Urothelium cell line (cell line): ENCODE measurements at regions not wholly inside any gene's neighbourhood (a gene's known extent, or its start where the extent isn't known, plus 50 kb on each side); places are given as distances from the start of the nearest gene placed in this dataset.

Experiments used
- DNase-seq: peaks from one replicate; pipeline ENCODE4 v3.0.0; 2011; ENCODE audit warnings: low spot score, mixed read lengths
- FAIRE-seq: peaks from 2 replicates; lab custom pipeline; 2011; peaks lifted over from hg19 to GRCh38; lab: Jason Lieb, UNC

DNA sequence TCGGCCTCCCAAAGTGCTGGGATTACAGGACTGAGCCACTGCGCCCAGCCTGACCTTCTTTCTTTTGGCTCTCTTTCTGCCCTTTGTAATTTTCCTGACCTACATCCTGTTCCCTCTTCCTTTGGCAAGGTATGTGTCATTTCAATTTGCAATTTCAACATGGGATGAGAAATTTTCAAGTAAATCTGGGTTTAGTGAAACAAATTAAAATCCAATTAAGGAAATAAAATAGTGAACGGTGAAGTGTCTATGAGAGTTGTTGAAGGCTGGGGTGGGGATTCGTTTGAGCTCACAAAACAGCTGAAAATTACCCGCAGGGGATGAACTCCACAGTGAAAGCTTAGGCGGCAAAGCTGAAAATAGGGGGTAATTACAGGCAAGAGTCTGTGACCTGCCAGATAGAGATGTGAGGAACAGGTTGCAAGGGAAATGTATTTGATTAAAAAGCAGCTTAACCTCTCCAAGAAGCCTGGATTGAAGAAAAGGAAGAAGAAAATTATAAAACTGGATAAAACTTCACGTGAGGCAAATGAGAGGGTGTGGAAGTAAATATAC lies 277.7 kb downstream of the UTP18 start:
- DNase-seq = no peak
- FAIRE-seq = no peak

DNA sequence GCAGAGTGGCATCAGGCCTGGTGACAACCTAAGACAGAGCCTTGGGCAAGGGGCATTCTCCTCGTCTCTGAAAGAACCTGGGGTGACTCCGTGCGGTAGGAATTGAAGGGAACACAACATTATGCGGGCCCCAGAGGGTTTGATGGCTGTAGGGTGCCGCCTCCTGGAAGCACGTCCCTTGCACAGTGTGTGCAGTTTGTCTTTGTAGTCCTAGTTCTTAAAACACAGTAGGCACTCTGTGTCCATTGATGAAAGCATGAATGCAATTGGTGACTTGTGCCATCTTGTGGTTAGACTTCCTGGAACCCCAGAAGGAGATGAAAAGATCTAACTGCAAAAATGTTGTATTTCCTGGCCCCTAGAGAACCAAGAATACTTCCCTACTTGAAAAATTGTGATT lies 279.8 kb downstream of the UTP18 start:
- FAIRE-seq (no peak), DNase-seq (no peak)

DNA sequence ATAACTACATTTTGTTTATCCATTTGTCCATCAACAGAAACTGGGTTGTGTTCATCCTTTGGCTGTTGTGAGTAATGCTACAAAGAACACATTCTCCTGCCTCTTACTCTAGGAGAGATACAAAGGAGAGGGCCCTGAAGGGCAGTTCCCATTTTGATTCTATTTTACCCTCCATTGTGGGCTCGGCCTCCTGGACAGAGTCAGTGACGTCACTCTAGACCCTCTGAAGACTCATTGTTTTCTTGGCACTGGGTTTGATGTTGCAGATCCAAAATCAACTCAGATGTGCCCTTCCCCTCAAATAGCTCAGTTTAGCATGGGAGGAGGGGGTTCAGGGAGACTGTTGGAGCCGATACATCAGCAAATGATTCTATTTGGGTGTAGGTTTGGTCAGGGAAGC lies 280.9 kb downstream of the UTP18 start:
- FAIRE-seq (no peak), DNase-seq (no peak)

DNA sequence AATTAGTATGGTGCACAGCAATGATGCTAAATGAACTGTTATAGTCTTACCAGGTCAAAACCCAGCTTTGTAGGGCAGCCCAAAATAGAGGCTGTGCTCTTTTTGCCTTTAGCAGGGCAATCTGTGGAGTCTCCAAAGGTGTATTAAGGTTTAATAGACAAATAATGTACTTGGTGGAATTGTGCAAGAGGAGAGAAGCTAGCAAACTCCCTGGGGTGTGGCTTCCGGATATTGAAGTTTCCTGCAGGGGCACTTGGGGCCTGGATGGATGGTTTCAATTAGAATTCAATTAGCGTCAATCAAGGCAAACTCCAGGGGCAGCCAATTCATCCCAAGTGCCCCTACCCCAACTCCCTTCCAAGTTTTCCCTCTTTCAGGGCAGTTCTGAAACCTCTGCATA lies 285.8 kb downstream of the UTP18 start:
- DNase-seq = no peak
- no peak for FAIRE-seq

DNA sequence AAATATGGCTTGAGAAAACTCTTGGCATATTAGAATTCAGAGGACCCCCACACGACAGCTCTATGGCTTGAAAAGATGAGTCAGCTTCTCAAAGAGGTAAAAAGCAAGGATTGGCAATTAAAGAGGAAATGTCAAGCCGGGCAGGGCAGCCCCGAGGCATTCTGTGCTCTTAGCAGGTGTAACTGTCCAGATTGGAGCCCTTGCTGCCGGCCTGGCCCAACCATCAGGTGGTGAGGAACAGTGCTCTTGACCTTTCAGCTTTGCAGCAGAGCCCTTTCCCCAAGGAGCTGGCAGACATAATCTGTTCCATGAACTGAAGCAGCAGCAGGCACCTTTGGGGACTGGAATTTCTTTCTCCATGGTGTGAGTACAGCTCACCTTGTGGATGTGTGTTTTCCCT lies 287.8 kb downstream of the UTP18 start:
- no peak for FAIRE-seq
- DNase-seq = no peak

DNA sequence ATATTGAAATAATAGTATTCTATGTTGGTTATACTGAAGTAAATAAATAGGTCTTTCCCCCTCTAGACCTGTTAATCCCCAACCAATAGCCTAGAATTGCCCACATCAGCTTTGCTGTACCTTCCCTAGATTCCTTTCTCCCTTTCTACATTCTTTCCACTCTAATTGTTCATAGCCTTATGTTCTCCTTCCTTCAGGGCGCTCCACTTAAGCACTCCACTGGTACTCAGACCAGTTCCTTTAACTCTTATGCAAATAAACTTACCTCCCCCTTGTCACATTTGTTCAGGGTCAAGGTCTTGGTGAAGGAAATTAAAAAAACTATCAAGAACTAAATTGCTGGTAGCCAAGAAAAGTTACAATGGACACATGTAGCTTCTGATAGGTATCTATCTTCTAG lies 294.8 kb downstream of the UTP18 start:
- FAIRE-seq (no peak), DNase-seq (no peak)

DNA sequence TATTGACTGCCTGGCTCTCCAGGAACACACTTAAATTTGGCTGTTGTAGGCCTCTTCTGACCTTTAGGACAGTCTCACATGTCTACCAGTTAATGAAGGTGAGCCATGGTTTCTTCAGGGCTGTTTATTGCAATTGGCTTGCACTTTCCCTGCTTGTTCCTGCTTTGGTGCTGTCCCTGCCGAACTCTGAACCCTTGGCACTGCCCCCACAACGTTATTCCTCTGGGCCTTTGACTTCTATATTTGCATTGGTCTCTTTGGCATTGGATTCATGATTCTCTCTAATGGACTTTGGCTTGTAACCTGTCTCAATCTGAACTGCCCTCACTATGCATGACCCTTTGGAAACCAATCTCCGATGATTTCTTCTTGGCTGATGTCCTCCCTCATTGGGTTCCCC lies 299.4 kb downstream of the UTP18 start:
- DNase-seq (no peak), FAIRE-seq (no peak)

DNA sequence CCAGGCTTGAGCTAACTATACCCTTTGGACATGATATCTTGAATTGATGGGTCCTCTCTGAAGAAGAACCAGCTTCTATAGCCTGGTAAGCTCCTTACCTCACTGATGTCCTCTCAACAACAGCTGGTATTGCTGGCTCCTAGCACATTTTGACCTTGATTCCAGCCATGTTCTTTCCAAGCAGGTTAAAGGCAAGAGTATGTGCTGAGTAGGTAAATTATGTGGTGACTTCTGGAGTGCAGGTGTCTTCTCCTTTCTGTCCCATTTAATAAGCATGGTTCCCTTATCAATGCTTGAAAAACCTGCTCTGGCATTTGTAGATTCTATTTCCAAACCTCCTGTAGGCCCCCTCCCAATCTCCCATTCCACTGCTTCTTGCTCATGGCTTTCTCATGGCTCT lies 300.1 kb downstream of the UTP18 start:
- no peak for DNase-seq

DNA sequence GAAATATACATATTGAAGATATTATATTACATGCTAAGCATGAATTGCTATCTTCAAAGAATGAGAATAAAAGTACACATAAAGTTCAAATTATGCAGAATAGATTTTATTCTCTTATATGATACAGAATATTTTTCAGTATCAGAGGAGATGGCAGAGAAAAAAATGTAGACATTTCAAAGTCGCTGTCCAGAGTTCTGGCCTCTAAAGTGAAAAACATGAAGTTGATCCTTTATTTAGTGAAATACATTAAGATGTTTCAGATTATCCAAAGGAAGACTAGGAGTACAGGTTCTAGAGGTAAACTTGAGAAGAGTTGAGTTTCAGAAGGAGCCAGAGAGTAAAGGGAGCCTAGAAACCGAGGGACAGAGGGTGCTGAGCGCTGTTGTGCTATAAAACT lies 303.6 kb downstream of the UTP18 start:
- FAIRE-seq (no peak), DNase-seq (no peak)

More for the DNA sequence above, 300.1 kb downstream of the UTP18 start:
- peak; percentile 32 for FAIRE-seq

DNA sequence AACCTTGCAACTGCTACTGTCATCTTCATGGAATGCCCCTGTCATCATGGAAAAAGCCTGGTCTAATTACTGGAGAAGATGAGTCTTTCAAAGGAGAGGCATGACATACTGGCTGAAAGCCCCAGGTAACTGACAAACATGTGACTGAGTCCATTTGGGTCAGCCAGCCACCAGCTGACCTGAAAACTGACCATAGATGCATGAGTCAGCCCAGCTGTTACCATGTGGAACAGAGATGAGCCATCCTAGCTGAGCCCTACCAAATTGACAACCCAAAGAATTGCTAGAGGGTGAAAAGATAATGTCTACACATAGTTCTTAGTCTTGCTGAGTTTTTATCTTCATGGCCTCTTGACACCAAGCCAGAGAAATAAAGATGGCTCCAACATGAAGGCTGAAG lies 311.8 kb downstream of the UTP18 start:
- FAIRE-seq (no peak), DNase-seq (no peak)
